NCI-H1930 (cell line): ENCODE measurements at regions not wholly inside any gene's neighbourhood (a gene's known extent, or its start where the extent isn't known, plus 50 kb on each side); places are given as distances from the start of the nearest gene placed in this dataset.

Experiments used
- DNase-seq, 2 experiments: peaks; one replicate each; lab custom pipeline; 2025; lab: John Stamatoyannopoulos, UW

DNA sequence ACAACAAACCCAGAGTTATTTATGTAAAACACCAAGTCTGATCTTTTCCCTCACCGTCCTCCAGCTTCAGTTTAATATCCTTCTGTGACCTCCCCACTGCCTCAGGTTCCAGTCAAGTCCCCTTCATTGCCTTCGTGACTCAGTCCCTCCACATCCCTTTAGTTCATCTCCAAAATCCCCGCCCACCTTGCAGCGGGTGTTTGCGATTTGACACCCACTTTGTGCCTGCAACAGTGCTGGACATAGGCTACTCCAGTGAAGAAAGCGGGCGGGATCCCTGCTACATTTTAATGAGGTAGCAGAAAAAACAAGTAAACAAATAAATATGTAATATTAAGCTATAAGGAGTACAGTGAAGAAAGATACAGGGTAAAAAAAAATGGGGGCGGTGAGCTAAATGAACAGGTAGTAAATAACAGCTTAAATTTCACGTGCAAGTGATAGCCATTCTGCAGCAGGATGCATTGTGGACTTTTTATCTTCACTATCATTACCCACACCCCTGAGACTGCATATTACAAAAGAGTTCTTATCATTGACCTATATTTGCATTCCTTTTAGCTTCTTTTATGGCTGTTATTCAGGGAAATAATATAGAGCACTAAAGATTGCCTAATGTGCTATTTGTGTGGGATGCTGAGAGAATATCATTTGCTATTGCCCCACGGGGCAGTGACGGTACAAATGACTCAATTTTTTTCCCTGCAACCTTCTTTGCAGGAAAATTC lies 222.8 kb upstream of the NUDT4 start:
- DNase-seq: peak; percentile 41 to 79

DNA sequence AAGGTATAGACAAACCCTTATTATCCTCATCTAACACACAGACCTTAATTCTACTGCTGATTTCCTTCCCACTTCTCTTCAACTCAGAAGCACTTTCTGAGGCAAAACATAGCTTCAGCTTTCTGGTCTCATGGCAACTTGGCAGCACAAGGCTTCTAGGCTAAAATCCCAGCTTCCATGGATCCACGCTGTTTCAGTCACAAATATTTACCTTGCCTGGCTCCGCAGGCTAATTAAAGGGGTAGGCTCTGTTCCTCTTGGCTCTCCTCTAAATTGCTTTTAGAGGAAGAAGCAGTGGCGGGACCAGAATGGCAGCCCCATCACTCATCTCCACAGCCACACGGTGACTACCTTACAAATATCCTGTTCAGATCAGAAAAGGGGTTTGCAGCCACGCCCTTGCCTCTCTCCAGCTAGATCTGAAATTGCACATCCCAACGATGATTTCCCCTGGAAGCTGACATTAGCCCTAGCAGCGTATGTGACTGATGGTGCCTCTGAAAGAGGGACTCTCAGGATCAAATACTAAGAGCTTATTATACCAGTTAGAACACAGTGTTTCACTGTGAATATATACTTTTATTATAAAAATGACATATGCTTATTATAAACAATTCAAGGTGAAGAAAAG lies 221.5 kb upstream of the NUDT4 start:
- DNase-seq: peak; percentile 33 to 70

DNA sequence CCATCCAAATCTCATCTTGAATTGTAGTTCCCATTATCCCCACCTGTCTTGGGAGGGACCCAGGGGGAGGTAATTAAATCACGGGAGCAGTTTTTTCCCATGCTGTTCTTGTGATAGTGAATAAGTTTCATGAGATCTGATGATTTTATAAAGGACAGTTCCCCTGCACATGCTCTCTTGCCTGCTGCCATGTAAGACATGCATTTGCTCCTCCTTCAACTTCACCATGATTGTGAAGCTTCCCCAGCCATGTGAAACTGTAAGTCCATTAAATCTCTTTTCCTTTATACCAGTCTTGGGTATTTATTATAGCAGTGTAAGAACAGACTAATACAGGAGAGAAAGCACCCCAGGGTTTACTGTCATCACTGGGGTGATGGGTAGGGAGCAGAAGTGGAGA lies 220.4 kb upstream of the NUDT4 start:
- DNase-seq: no peak

DNA sequence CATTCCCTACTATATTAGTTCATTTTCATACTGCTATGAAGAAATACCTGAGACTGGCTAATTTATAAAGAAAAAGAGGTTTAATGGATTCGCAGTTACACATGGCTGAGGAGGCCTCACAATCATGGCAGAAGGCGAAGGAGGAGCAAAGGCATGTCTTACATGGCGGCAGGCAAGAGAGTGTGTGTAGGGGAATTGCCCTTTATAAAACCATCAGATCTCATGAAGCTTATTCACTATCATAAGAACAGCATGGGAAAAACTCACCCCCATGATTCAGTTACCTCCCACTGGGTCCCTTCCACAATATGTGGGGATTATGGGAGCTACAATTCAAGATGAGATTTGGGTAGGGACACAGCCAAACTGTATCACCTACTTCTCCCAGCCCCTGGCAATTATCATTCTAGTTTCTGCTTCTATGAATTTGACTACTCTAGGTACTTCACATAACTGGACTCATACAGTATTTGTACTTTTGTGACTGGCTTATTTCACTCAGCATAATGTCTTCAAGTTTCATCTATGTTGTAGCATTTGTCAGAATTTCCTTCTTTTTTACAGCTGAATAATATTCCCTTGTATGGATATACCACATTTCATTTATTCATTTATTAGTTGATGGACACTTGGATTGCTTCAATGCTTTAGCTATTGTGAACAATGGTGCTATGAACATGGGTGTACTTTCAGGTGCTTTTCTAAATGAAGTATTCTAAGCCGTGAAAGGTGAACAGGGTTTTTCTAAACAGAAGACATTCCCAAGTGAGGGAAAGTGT lies 219.5 kb upstream of the NUDT4 start:
- no peak for DNase-seq

DNA sequence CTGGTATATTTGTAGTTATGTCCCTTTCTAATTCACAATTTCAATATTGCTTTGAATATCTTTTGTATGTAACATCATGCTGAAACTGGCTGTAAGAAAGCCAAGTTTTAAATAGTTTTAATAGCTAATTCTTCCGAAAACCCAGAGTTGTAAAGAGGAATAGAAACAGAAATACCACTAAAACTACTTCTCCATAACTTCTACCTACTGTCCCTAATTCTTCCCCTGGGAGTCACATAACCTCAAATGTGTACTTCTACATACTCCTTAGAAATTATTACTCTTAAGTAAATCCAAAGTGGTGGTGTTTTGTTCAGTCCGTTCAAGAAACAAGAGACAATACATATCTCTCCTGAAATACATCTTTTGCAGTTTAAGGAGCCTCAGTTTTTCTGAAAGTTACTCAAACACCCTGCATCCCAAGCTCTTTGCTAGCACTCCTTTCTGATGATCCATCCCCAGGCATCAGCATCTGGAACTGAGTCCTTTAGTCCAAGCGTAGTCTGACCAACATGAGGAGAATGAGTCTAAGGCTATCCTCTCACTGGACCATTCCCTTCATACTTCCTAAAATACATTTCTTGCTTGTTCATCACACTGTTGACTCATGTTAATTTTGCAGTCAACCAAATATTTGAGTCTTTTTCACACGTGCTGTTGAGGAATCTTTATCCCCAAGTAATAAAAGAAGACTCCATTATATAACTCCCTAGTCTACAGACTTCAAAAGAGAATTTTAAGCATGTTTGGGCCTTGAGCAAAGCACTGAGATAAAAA lies 214.3 kb upstream of the NUDT4 start:
- DNase-seq: no peak

DNA sequence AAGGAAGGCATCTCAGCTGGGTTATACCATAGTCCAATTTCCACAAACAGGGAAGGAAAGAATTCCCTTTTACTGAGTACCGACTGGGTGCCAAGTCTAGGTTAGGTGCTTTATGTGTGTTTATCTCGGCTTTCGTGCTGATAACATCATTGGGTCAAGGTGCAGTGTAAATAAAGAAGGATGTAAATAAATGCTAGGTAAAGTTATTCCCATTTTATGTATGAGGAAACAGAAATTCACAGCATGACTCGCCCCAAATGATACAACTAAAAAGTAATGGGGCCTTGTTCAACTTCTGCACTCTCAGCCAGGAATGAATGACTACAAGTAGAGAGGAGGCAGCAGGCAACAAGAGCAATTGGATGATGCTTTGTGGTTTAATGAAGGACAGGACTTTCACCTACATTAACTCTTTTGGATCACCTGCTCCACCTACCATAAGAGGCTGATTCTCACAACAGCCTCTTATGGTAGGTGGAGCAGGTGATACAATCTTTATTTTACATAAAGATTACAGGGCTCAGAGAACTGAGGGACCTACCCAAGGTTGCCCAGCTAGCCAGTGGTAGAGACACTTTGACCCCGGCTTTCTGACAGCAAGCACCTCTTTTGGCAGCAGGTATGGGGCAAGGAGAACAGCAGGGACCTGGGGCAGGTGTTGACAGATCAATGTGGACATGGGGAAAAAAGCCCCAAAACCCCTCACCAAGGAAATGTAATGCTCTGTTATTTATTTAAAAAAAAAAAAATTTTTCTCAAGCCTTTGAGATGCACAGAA lies 213.4 kb upstream of the NUDT4 start:
- DNase-seq: no peak

DNA sequence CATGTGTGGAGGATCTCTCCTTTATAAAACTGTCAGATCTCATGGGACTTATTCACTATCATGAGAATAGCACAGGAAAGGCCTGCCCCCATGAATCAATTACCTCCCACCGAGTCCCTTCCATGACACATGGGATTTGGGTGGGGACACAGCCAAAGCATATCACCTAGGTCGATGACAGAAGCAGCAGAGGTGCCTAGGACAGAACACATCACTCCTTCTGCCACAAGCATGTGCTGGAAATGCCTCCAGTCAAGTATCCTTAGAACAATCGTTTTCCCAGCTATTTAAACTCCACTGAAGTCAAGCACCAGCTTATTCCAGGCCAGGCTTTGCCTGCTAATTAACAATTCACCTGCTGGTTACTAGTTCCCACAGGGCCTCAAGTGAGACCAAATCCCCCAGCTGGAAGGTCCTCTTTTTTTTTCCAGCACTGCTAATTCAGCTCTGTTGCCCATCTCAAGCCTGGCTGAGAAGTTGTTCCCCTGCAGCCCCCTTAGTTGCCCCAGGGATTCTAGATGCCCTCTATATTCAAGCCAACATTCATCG lies 212.3 kb upstream of the NUDT4 start:
- DNase-seq: no peak

DNA sequence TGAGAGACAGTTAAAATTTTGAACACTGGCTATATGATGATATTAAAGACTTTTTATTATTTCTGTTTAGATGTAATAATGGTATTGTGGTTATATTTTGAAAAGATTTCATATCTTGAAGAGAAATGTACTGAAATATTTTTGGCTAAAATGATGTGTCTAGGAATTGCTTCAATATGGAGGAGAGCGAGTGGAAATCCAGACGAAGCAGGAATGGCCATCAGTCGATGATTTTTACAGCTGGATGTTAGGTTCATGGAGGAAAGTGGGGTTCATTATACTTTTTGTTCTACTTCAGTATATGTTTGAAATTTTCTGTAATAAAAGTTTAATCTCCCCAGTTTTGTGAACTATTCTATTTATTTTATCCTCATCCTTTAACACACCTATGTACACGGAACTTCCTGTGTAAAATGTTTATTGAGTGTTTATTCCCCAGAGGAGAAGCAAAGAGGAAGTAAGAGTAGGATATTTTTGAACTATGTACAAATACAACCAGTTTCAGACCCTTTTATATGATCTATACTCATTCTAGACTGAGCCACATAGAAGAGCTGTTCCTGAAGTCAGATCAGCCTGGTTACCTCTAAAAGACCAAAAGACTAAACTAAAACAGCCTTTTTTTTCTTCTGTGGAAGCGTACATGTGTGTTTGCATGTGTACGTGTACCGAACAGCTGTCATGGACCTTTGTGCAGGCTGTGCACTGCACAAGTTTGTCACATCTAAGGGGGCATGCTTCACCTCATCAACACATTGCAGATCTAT lies 211.0 kb upstream of the NUDT4 start:
- DNase-seq: no peak

DNA sequence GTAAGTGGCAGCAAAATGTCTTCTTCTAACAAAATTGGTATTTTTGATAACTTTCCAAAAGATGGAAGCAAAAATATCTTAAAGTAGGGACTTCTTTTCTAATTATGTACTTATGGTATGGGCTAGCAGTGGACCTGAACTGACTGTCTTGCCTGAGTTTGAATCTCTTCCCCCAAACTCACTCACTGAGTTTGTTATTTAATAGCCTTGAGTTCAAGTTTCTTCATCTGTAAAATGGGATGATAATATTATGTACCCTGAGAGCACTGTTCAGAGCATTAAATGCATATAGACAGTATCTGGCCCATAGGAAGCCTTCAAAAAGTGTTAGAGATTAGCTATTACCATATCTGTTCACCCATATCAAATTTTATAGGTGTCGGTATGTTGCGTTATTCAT lies 210.4 kb upstream of the NUDT4 start:
- no peak for DNase-seq

DNA sequence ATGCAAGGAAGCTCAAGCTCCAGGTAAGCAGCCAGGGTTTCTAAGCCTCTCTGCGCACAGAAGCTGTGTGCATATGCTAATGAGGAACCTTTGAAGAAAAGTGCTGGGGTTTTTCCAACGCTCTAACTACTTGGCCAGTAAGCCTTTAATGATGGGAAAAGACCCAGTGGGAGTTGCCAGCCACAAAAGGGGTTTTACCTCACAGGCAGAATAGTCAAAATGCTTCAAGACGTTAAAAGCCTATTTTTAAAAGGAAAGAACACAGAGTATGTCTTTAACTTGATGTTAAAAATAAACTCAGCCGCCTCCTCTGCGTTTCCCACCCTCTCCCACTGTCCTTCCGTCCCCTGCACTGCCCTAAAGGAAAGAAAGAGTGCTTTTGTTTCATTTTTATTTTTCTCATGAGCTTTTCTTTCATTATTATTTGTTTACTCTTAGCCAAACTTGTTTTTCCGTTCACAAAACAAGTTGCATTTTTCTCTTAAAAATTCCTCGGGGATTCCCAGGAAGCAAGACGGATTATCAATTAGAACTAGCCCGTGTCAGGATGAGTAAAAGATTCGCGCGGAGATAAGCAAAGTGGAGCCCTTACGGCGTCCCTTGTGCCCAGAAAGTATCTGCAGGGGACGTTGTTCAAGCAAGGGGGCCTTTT lies 209.8 kb upstream of the NUDT4 start:
- no peak for DNase-seq

DNA sequence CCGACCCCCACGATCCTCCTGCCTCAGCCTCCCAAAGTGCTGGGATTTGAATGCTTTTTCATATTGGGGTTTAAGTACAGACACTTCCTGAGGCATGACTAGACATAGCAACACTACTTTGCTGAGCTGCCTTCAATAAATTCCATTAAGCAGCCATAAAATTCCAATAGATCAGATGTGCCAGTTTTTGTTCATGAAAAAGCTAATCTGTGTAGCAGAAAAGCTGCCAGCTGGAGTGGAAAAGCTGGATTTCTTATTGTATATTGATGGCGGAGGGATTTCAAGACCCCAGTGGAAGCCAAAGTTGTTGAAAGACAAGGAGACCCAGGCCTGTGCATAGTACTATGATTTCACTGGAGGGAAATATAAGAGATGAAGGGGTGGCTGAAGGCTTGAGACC lies 209.0 kb upstream of the NUDT4 start:
- DNase-seq: no peak

DNA sequence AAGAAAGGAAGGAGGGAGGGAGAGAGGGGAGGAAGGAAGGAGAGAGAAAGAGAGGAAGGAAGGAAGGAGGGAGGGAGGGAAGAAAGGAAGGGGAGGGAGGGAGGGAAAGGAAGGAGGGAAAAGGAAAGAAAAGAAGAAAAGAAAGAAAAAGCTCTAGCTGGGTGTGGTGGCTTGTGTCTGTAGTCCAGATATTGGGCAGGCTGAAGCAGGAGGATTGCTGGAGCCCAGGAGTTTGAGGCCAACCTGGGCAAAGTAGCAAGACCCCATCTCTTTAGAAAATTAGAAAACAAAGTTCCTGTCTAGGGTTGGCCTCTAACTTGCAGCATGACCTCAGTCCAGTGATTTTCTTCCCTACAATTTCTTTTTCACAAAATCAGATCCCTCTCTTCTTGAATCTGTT lies 208.2 kb upstream of the NUDT4 start:
- DNase-seq: no peak

DNA sequence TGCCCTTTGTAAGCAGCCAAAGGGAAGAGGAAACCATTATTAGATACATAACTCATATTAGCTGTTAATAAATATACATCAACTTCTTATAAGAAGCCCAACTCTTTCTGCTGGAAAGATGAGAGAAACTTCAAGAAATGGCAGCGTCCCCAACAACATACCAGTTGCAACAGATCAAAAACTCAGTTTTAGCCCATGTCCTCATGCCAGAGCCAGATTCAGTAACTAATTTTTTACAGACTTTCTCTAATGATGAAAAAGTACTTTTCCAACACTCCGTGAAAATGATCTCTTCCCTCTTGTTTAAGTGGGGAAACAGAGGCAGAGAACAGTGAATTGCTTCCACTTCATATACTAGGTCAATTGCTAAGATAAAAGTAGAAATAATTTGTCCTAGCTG lies 206.8 kb upstream of the NUDT4 start:
- no peak for DNase-seq

DNA sequence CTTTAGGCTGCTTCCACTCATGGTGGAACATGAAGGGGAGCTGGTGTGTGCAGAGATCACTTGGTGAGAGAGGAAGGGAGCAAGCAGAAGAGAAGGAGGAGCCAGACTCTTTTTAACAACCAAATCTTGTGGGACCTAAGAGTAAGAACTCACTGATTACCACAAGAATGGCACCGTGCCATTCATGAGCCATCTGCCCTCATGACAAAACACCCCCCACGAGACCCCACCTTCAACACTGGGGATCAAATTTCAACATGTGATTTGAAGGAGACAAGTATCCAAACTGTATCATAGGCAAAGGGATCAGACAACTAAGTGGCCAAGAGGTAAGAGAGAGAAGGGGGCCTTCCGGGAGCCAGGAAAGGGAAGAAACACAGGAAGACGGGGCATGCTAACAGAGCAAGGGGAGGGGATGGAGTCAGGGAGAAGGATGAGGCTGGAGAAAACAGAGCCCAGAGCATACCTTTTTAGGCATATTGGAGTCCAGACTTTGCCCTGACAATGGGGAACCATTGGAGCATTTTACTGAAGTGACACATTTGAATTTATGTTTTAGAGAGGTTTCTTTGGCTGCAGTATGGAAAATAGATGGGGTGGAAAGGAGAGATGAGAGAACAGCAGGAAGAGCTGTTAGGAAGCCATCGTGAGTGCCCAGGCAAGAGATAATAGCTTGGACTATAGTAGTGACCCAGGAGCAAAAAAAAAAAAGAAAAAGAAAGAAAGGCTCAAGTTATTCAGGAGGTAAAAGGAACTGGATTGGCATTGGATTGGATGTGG lies 204.4 kb upstream of the NUDT4 start:
- no peak for DNase-seq

DNA sequence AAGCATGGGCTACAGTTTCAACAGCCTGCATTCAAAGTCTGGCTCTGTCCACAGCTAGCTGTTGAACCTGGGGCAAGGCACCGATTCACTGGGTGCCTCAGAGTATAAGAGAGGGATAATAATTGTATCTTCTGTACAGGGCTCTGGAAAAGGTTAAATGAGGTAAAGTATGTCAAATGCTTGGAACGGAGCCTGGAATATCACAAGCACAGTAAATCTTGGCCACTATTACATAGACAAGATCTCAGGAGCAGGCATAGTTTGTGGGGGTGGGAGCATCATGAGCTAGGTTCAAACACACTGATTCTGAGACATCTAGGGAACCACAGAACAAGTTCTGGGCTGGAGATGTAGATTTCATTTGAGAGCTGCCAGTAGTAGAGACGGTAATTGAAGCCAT lies 203.7 kb upstream of the NUDT4 start:
- DNase-seq: no peak

DNA sequence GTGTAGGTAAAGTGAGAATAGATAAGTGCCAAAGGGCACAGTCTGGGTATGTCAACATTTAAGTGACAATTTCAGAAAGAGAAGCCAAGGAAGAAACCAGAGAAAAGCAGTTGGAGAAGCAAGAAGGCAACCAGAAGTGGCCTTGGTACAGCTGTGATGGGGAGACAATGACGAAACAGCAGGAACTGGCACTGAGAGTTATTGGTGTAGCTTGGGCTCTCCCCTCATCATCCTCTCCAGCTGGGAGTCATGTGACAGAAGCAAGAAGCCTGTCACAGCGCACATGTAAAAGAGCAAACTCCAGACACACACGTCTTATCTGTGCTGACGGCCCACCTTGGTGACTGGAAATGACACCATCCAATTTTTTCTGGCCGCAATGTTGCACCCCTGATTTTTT lies 203.3 kb upstream of the NUDT4 start:
- DNase-seq: no peak

DNA sequence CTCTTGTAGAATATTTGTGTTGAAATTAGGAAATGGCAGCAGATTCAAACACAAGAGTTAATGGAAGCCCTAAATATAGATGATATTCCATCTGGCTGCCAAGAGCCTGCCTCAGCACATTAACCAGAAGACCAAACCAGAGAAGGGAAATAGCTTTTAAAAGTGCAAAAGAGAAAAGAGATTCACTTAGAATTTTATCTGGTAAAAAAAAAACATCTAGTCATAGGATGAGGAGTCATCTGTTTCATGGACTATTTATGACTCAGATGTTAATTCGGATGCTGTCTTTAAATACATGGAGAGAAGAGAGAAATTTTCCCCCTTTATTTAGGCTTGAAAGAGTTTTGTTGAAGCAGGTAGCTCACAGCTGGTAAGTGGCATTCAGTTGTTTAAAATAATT lies 201.6 kb upstream of the NUDT4 start:
- DNase-seq: no peak

DNA sequence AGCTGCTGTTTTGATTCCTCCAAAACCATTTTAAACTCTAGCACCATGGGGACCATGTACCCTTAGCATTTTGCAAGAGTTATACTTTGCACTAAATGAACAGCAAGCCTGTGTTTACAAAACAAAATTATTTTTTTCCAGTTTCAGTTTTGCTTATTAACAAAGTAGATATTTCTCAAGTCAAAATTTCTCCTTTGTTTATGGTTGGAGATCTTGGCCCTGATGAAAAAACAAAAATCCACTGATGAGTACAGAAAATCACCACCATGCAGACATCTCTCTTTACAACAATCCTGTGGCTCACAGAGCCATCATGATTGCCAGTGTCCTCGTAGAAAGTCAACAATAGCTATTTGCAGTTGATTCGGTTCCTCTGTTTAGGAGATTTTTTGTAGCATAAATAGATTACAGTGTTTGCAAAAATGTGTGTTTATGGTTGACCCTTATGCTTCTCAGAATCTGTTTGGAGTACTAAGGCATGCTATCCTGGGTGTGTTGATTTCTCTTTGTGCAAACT lies 201.1 kb upstream of the NUDT4 start:
- no peak for DNase-seq
